GM18511 (cell line): ENCODE measurements at regions not wholly inside any gene's neighbourhood (a gene's known extent, or its start where the extent isn't known, plus 50 kb on each side); places are given as distances from the start of the nearest gene placed in this dataset.

Source experiments
- ATAC-seq: cut with Tn5 transposase; IDR thresholded peaks from one replicate; pipeline ENCODE4 v1.9.1; 2021; ENCODE audit warnings: mild to moderate bottlenecking, moderate library complexity; ENCODE audit not compliant: unreplicated experiment

- no peak for ATAC-seq
Measured at GRCh38 chr5:139733698-139734538, 61.7 kb upstream of the PSD2 start.

- no peak for ATAC-seq
Measured at GRCh38 chr5:139734539-139734916, 61.1 kb upstream of the PSD2 start.

- ATAC-seq = no peak
Measured at GRCh38 chr5:139738193-139739149, 57.1 kb upstream of the PSD2 start.

- ATAC-seq = no peak
Measured at GRCh38 chr5:139739150-139739974, 56.2 kb upstream of the PSD2 start.

GRCh38 chr5:139740138-139740991 is 55.2 kb upstream of the PSD2 start:
- peak; percentile 43 for ATAC-seq

- ATAC-seq = no peak
Measured at GRCh38 chr5:139740992-139741672, 54.5 kb upstream of the PSD2 start.

- no peak for ATAC-seq
Measured at GRCh38 chr5:139741823-139742172, 53.8 kb upstream of the PSD2 start.

GRCh38 chr5:139742173-139742903 is 53.3 kb upstream of the PSD2 start:
- no peak for ATAC-seq

GRCh38 chr5:139743001-139743771 is 52.4 kb upstream of the PSD2 start:
- ATAC-seq = no peak

- ATAC-seq = no peak
Measured at GRCh38 chr5:139743804-139744203, 51.8 kb upstream of the PSD2 start.

- ATAC-seq = no peak
Measured at GRCh38 chr5:139744471-139745131, 51.0 kb upstream of the PSD2 start.

- ATAC-seq = peak; percentile 27
Measured at GRCh38 chr5:139745132-139745799, 50.3 kb upstream of the PSD2 start.

GRCh38 chr5:139745800-139746690 is 49.6 kb upstream of the PSD2 start:
- ATAC-seq = peak; percentile 38
